Heart left ventricle (tissue), 13 donors: ENCODE measurements at regions not wholly inside any gene's neighbourhood (a gene's known extent, or its start where the extent isn't known, plus 50 kb on each side); places are given as distances from the start of the nearest gene placed in this dataset.

ENCODE experiments used
- POLR2A ChIP-seq, 2 donors: fragments of 450-650 bp; IDR thresholded peaks; one replicate each; pipeline ENCODE4 v1.6.1; 2017; ENCODE audit warnings: antibody characterized with exemption in 2 of 2, mild to moderate bottlenecking in 2 of 2, moderate library complexity in 2 of 2
- TF ChIP-seq, protein P1 (sequence below), 12 donors: fragments of 200-600 bp; sonication (generic) in 4 of 12; IDR thresholded peaks; one replicate each; pipeline versions ENCODE4 v1.5.0 to v1.8.0; 2018 to 2022; ENCODE audit warnings: antibody characterized with exemption in 12 of 12, mild to moderate bottlenecking in 5 of 12
- donor health status: ischemic (EF 13 %, LVEDD 7.1; RV severe dilation, severe dysfunction).
- donor health status: DM: no; HTN: yes; CAD: no.
- donor health status: DM: no; HTN: no; CAD: no.
- donor health status: ischemic (EF 25% LVEDD 6.9; RV normal size, moderate dysfunction).
- donor health status: ischemic (EF 25% LVEDD 5.7; RV mildly dilated, moderate dysfunction).
- donor health status: ischemic (EF 35%, LVEDD 5.7; RV mildly dilated, moderate dysfunction).
- donor health status: nonischemic (EF 11% LVEDD 7.7; RV severe dilation, severe dysfunction).
- donor health status: DM: yes; HTN: yes; CAD: no.
- donor health status: PGD.
- donor health status: ischemic (EF 29% LVEDD 5.4; RV normal size, mild dysfunction).
- donor health status: nonischemic (EF 23%, LVEDD 6.1; RV moderate dilation, normal function).

DNA sequence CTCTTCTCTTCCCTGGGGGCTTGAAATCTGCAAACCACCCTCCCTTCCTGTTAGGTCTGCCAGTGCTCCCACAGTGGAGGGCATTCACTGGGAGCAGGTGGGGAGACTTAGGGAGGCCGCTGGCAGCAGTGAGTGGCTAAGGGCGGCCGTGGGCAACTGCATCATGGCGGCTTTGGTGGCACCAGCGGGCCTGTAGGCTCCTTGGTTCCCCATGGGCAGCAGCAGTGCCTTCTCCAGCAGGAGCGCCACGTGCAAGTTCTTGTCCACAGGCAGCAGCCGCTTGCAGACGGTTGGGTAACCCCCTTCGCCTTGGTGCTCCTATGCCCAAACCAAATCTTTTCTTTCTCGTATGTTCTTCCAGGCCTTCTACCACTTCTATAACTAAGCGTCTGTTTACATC, 158.2 kb downstream of the SREK1 start:
- TF ChIP-seq, protein P1, sequence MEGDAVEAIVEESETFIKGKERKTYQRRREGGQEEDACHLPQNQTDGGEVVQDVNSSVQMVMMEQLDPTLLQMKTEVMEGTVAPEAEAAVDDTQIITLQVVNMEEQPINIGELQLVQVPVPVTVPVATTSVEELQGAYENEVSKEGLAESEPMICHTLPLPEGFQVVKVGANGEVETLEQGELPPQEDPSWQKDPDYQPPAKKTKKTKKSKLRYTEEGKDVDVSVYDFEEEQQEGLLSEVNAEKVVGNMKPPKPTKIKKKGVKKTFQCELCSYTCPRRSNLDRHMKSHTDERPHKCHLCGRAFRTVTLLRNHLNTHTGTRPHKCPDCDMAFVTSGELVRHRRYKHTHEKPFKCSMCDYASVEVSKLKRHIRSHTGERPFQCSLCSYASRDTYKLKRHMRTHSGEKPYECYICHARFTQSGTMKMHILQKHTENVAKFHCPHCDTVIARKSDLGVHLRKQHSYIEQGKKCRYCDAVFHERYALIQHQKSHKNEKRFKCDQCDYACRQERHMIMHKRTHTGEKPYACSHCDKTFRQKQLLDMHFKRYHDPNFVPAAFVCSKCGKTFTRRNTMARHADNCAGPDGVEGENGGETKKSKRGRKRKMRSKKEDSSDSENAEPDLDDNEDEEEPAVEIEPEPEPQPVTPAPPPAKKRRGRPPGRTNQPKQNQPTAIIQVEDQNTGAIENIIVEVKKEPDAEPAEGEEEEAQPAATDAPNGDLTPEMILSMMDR (IDR thresholded peaks at IDR 0.05) = no peak
- TF ChIP-seq POLR2A (IDR thresholded peaks at IDR 0.05) = no peak
